ENCODE measurements at regions not wholly inside any gene's neighbourhood (a gene's known extent, or its start where the extent isn't known, plus 50 kb on each side); places are given as distances from the start of the nearest gene placed in this dataset.

- intact Hi-C loops (cut with micrococcal nuclease; ENCODE audit: unreplicated experiment) (no loop called here), in situ Hi-C loops (cut with HindIII; ENCODE audit: low pct_unique_long_range_greater_than_20kb, low sequenced_read_pairs) (no loop called here)
- H3K27me3 ChIP-seq (ENCODE audit: control insufficient read depth, insufficient read depth, low read length), result no peaks in the 10 kb centered on the region
- H3K4me3 ChIP-seq (ENCODE audit: low read depth in 2 of 2, low read length in 2 of 2), result no peak overlapping the region
- CTCF ChIA-PET, result no interaction called here
- no peaks in the 10 kb centered on the region for H3K36me3 ChIP-seq (ENCODE audit: control insufficient read depth, insufficient read depth, low read length)
- H3K9me3 ChIP-seq (ENCODE audit: control insufficient read depth, insufficient read depth, low read depth, low read length), result no peaks in the 10 kb centered on the region; the same call in 1 of the 2 replicates
- no TSS peak for BruUV-seq (replicated peaks)
- DNase-seq (ENCODE audit: low read depth, low spot score) (no peak), ATAC-seq (no peak)
- no peaks in the 10 kb centered on the region for H3K4me1 ChIP-seq (ENCODE audit: control insufficient read depth, insufficient read depth, low read length)
- TF ChIP-seq CTCF (IDR thresholded peaks at IDR 0.05), result no peak
- no peak for TF ChIP-seq REST (IDR thresholded peaks at IDR 0.05; ENCODE audit: insufficient read depth in 1 of 2, low read depth in 2 of 2, low read length in 1 of 2)
- TF ChIP-seq TCF7L2 (IDR thresholded peaks at IDR 0.05; ENCODE audit: low read depth, low read length), result no peak
- TF ChIP-seq POLR2AphosphoS5 (IDR thresholded peaks at IDR 0.05; ENCODE audit: low read depth, low read length), result no peak
- no peak for TF ChIP-seq SIN3A (IDR thresholded peaks at IDR 0.05; ENCODE audit: borderline replicate concordance, insufficient read depth, low read depth, low read length)
- no peak overlapping the region; the same call in 1 of the 2 replicates for H3K27ac ChIP-seq (ENCODE audit: low read length)
- POLR2A ChIA-PET, result no interaction called here
These were observed 258.4 kb upstream of the HMGA2 start for GRCh38 chr12:65565601-65566560.

GRCh38 chr12:65566751-65567150, 257.5 kb upstream of the HMGA2 start:
- Histone ChIP-seq H3K27ac (ENCODE audit: low read length) (no peak overlapping the region), H3K4me1 (ENCODE audit: control insufficient read depth, insufficient read depth, low read length) (no peaks in the 10 kb centered on the region)
- intact Hi-C loops (cut with micrococcal nuclease; ENCODE audit: unreplicated experiment), result no loop called here

More at GRCh38 chr12:65566751-65567150, 257.5 kb upstream of the HMGA2 start:
- BruUV-seq (replicated peaks), result no TSS peak
- no peak for ATAC-seq
- ChIA-PET POLR2A (interaction anchor here (0.6 to 0.7 kb wide), 2 partner anchors 9 to 399 kb away, joined by 3 read pairs; no protein-coding TSS in a partner anchor), CTCF (no interaction called here)
- Histone ChIP-seq H3K36me3 (ENCODE audit: control insufficient read depth, insufficient read depth, low read length) (no peaks in the 10 kb centered on the region), H3K4me3 (ENCODE audit: low read depth in 2 of 2, low read length in 2 of 2) (no peak overlapping the region), H3K27me3 (ENCODE audit: control insufficient read depth, insufficient read depth, low read length) (no peaks in the 10 kb centered on the region), H3K9me3 (ENCODE audit: control insufficient read depth, insufficient read depth, low read depth, low read length) (no peaks in the 10 kb centered on the region; the same call in 1 of the 2 replicates)
- no peak for DNase-seq (ENCODE audit: low read depth, low spot score)
- in situ Hi-C loops (cut with HindIII; ENCODE audit: low pct_unique_long_range_greater_than_20kb, low sequenced_read_pairs), result no loop called here
- TF ChIP-seq CTCF (IDR thresholded peaks at IDR 0.05) (no peak), TCF7L2 (IDR thresholded peaks at IDR 0.05; ENCODE audit: low read depth, low read length) (no peak), SIN3A (IDR thresholded peaks at IDR 0.05; ENCODE audit: borderline replicate concordance, insufficient read depth, low read depth, low read length) (no peak), REST (IDR thresholded peaks at IDR 0.05; ENCODE audit: insufficient read depth in 1 of 2, low read depth in 2 of 2, low read length in 1 of 2) (no peak)

Measured in Panc1 (cell line).